Uterus (tissue), 2 donors: ENCODE measurements at regions not wholly inside any gene's neighbourhood (a gene's known extent, or its start where the extent isn't known, plus 50 kb on each side); places are given as distances from the start of the nearest gene placed in this dataset.

Experiments
- CTCF ChIP-seq, 4 experiments: fragments of 200-600 bp in 2 of 4; fragments of 450-650 bp in 2 of 4; sonication (generic) in 2 of 4; IDR thresholded peaks; one replicate each; pipeline ENCODE4 v1.5.1; 2016 to 2019; ENCODE audit warnings: antibody characterized with exemption in 4 of 4, mild to moderate bottlenecking in 2 of 4, moderate library complexity in 1 of 4
- POLR2A ChIP-seq, 2 donors: fragments of 450-650 bp; IDR thresholded peaks; one replicate each; pipeline ENCODE4 v1.6.1; 2016; ENCODE audit warnings: antibody characterized with exemption in 2 of 2, mild to moderate bottlenecking in 1 of 2, moderate library complexity in 1 of 2

GRCh38 chr1:195962051-195962450 is 646.2 kb downstream of the KCNT2 start:
- no peak for TF ChIP-seq POLR2A (IDR thresholded peaks at IDR 0.05)
- TF ChIP-seq CTCF (IDR thresholded peaks at IDR 0.05) = no peak
